Activated CD8-positive, alpha-beta memory T cell treated with anti-CD3 and anti-CD28 coated beads, Interleukin-2, amount 50 U/mL, for 1 hour (primary cell): ENCODE measurements at regions not wholly inside any gene's neighbourhood (a gene's known extent, or its start where the extent isn't known, plus 50 kb on each side); places are given as distances from the start of the nearest gene placed in this dataset.
"Not testable (repeated sequence)": the region's sequence is repeated elsewhere in the genome, so short reads cannot be mapped to it uniquely, and the experiment has no call there.

ENCODE experiments used
- DNase-seq: peaks from one replicate; pipeline ENCODE4 v3.0.0-alpha.2; 2020; ENCODE audit errors: extremely low read depth

- DNase-seq, result no peak
These were observed 478.9 kb downstream of the EIPR1 start for GRCh38 chr2:2898744-2899143.

GRCh38 chr2:2896643-2897042 lies 481.0 kb downstream of the EIPR1 start:
- DNase-seq, result no peak

- DNase-seq, result no peak
These were observed 481.6 kb downstream of the EIPR1 start for GRCh38 chr2:2896011-2896410.

- DNase-seq, result not testable (repeated sequence)
These were observed 483.6 kb downstream of the EIPR1 start for GRCh38 chr2:2894011-2894410.

GRCh38 chr2:2892892-2893291 lies 484.7 kb downstream of the EIPR1 start:
- no peak for DNase-seq

- DNase-seq, result no peak
These were observed 485.2 kb downstream of the EIPR1 start for GRCh38 chr2:2892378-2892777.

GRCh38 chr2:2890901-2891300 lies 486.7 kb downstream of the EIPR1 start:
- no peak for DNase-seq

GRCh38 chr2:2890246-2890645 lies 487.4 kb downstream of the EIPR1 start:
- no peak for DNase-seq

- DNase-seq, result no peak
These were observed 488.0 kb downstream of the EIPR1 start for GRCh38 chr2:2889646-2890045.

GRCh38 chr2:2889141-2889540 lies 488.5 kb downstream of the EIPR1 start:
- no peak for DNase-seq

GRCh38 chr2:2887772-2888387 lies 489.7 kb downstream of the EIPR1 start:
- DNase-seq, result no peak

GRCh38 chr2:2886922-2887321 lies 490.7 kb downstream of the EIPR1 start:
- DNase-seq, result no peak

- DNase-seq, result no peak
These were observed 496.1 kb downstream of the EIPR1 start for GRCh38 chr2:2881499-2881898.

- no peak for DNase-seq
These were observed 496.7 kb downstream of the EIPR1 start for GRCh38 chr2:2880938-2881337.

GRCh38 chr2:2879781-2880180 lies 497.8 kb downstream of the EIPR1 start:
- no peak for DNase-seq

GRCh38 chr2:2879071-2879470 lies 498.5 kb downstream of the EIPR1 start:
- no peak for DNase-seq

- no peak for DNase-seq
These were observed 500.2 kb downstream of the EIPR1 start for GRCh38 chr2:2877427-2877826.

GRCh38 chr2:2876331-2877221 lies 501.0 kb downstream of the EIPR1 start:
- no peak for DNase-seq

GRCh38 chr2:2875831-2876230 lies 501.8 kb downstream of the EIPR1 start:
- DNase-seq, result no peak

- no peak for DNase-seq
These were observed 502.3 kb downstream of the EIPR1 start for GRCh38 chr2:2875296-2875695.

- DNase-seq, result no peak
These were observed 502.8 kb downstream of the EIPR1 start for GRCh38 chr2:2874805-2875204.

GRCh38 chr2:2874341-2874740 lies 503.3 kb downstream of the EIPR1 start:
- DNase-seq, result no peak

- no peak for DNase-seq
These were observed 504.2 kb downstream of the EIPR1 start for GRCh38 chr2:2873450-2873811.
